Right lobe of liver (tissue), 4 donors: ENCODE measurements at regions not wholly inside any gene's neighbourhood (a gene's known extent, or its start where the extent isn't known, plus 50 kb on each side); places are given as distances from the start of the nearest gene placed in this dataset.

ENCODE experiments used
- POLR2A ChIP-seq: fragments of 450-650 bp; IDR thresholded peaks from one replicate; pipeline ENCODE4 v1.6.1; 2017; ENCODE audit warnings: antibody characterized with exemption, mild to moderate bottlenecking
- TF ChIP-seq, protein P1 (sequence below), 4 donors: fragments of 200-600 bp in 3 of 4; fragments of 450-650 bp in 1 of 4; IDR thresholded peaks; one replicate each; pipeline versions ENCODE4 v1.5.1 to v1.8.0; 2016 to 2022; ENCODE audit warnings: antibody characterized with exemption in 4 of 4, mild to moderate bottlenecking in 2 of 4
- donor health status: DM: no; HTN: no; CAD: no.
- donor health status: DM: no; HTN: no; CAD: no.
- donor health status: DM: no; HTN: yes; CAD: no.

- TF ChIP-seq, protein P1, sequence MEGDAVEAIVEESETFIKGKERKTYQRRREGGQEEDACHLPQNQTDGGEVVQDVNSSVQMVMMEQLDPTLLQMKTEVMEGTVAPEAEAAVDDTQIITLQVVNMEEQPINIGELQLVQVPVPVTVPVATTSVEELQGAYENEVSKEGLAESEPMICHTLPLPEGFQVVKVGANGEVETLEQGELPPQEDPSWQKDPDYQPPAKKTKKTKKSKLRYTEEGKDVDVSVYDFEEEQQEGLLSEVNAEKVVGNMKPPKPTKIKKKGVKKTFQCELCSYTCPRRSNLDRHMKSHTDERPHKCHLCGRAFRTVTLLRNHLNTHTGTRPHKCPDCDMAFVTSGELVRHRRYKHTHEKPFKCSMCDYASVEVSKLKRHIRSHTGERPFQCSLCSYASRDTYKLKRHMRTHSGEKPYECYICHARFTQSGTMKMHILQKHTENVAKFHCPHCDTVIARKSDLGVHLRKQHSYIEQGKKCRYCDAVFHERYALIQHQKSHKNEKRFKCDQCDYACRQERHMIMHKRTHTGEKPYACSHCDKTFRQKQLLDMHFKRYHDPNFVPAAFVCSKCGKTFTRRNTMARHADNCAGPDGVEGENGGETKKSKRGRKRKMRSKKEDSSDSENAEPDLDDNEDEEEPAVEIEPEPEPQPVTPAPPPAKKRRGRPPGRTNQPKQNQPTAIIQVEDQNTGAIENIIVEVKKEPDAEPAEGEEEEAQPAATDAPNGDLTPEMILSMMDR (IDR thresholded peaks at IDR 0.05): no peak
- TF ChIP-seq POLR2A: no peak
Measured at GRCh38 chr3:103906808-103907207, 1459.9 kb upstream of the ALCAM start.
